HEK293 (cell line): ENCODE measurements at regions not wholly inside any gene's neighbourhood (a gene's known extent, or its start where the extent isn't known, plus 50 kb on each side); places are given as distances from the start of the nearest gene placed in this dataset.

Experiments used
- CTCF ChIA-PET: fragments of 350-600 bp; formaldehyde crosslinking; extraction: SDS; loops from one replicate; lab custom pipeline; 2021; ENCODE audit warnings: antibody characterized with exemption; lab: Yijun Ruan, JAX
- POLR2A ChIA-PET: fragments of 300-600 bp; formaldehyde crosslinking; extraction: SDS; loops from one replicate; lab custom pipeline; 2020; ENCODE audit warnings: antibody characterized with exemption, inconsistent platforms; lab: Yijun Ruan, JAX
- H3K27ac ChIP-seq: fragments of 200-500 bp; sonication (Bioruptor generic); 2 replicates; pipeline ENCODE4 v1.5.1; 2014; ENCODE audit warnings: low read depth, low read length, control low read depth, inconsistent platforms; ENCODE audit errors: extremely low read depth
- H3K36me3 ChIP-seq, 2 experiments: fragments of 200-500 bp in 1 of 2; sonication (Bioruptor generic) in 1 of 2; 1 replicate in 1 of 2; 2 replicates in 1 of 2; pipeline ENCODE4 v1.5.1; 2014 to 2017; ENCODE audit warnings: inconsistent platforms in 2 of 2, low read length in 2 of 2; ENCODE audit not compliant: control insufficient read depth in 2 of 2, insufficient read depth in 1 of 2
- H3K4me1 ChIP-seq: fragments of 200-500 bp; sonication (Bioruptor generic); 2 replicates; pipeline ENCODE4 v1.5.1; 2014; ENCODE audit warnings: mild to moderate bottlenecking, low read length, inconsistent platforms; ENCODE audit not compliant: control insufficient read depth, insufficient read depth
- H3K4me3 ChIP-seq: 2 replicates; pipeline ENCODE4 v1.5.1; 2011; ENCODE audit warnings: low read depth, mild to moderate bottlenecking, control low read depth, low read length, moderate library complexity
- H3K9me3 ChIP-seq: fragments of 200-500 bp; sonication (Bioruptor generic); 2 replicates; pipeline ENCODE4 v1.5.1; 2014; ENCODE audit warnings: low read depth, low read length, inconsistent platforms; ENCODE audit not compliant: control insufficient read depth, insufficient read depth
- BCL11A ChIP-seq: fragments of 450-650 bp; formaldehyde crosslinking; IDR thresholded peaks from 2 replicates; pipeline ENCODE4 v1.5.1; 2016; ENCODE audit warnings: low read depth, missing biosample characterization, missing genetic modification characterization
- GFI1B ChIP-seq: fragments of 450-650 bp; formaldehyde crosslinking; IDR thresholded peaks from 2 replicates; pipeline ENCODE4 v1.5.1; 2016; ENCODE audit warnings: missing biosample characterization, missing genetic modification characterization
- GLI4 ChIP-seq: fragments of 450-650 bp; formaldehyde crosslinking; IDR thresholded peaks from 2 replicates; pipeline ENCODE4 v1.5.1; 2016; ENCODE audit warnings: missing biosample characterization, missing genetic modification characterization
- PRDM1 ChIP-seq: fragments of 450-650 bp; formaldehyde crosslinking; IDR thresholded peaks from 2 replicates; pipeline ENCODE4; 2016; ENCODE audit warnings: missing biosample characterization, missing genetic modification characterization
- SETDB1 ChIP-seq: IDR thresholded peaks from one replicate; pipeline ENCODE4 v1.6.1; 2017; ENCODE audit warnings: mild to moderate bottlenecking, low read length, moderate library complexity, mixed read lengths; ENCODE audit not compliant: insufficient read length
- SP3 ChIP-seq: fragments of 450-650 bp; formaldehyde crosslinking; IDR thresholded peaks from 2 replicates; pipeline ENCODE4 v1.5.1; 2016; ENCODE audit warnings: missing biosample characterization, missing genetic modification characterization
- TRIM28 ChIP-seq: IDR thresholded peaks from 2 replicates; pipeline ENCODE4 v1.6.1; 2011; ENCODE audit warnings: low read length, control low read depth, borderline replicate concordance
- ZBTB8A ChIP-seq: fragments of 450-650 bp; formaldehyde crosslinking; IDR thresholded peaks from 2 replicates; pipeline ENCODE4 v1.5.1; 2016; ENCODE audit warnings: missing biosample characterization, missing genetic modification characterization
- ZFP3 ChIP-seq: fragments of 450-650 bp; formaldehyde crosslinking; IDR thresholded peaks from 2 replicates; pipeline ENCODE4 v1.5.1; 2016; ENCODE audit warnings: low read depth, missing biosample characterization, missing genetic modification characterization
- ZFP37 ChIP-seq: fragments of 450-650 bp; formaldehyde crosslinking; IDR thresholded peaks from 2 replicates; pipeline ENCODE4 v1.5.1; 2016; ENCODE audit warnings: missing biosample characterization, missing genetic modification characterization
- ZFP69B ChIP-seq: fragments of 450-650 bp; formaldehyde crosslinking; IDR thresholded peaks from 2 replicates; pipeline ENCODE4 v1.5.1; 2016; ENCODE audit warnings: missing biosample characterization, missing genetic modification characterization
- ZNF114 ChIP-seq: fragments of 450-650 bp; formaldehyde crosslinking; IDR thresholded peaks from 2 replicates; pipeline ENCODE4 v1.5.0; 2017; ENCODE audit warnings: missing biosample characterization, missing genetic modification characterization
- ZNF16 ChIP-seq: fragments of 450-650 bp; formaldehyde crosslinking; IDR thresholded peaks from 2 replicates; pipeline ENCODE4 v1.5.1; 2016; ENCODE audit warnings: low read depth, missing biosample characterization, missing genetic modification characterization
- ZNF174 ChIP-seq: fragments of 450-650 bp; formaldehyde crosslinking; IDR thresholded peaks from 2 replicates; pipeline ENCODE4 v1.5.0; 2017; ENCODE audit warnings: missing biosample characterization, mild to moderate bottlenecking, missing genetic modification characterization
- ZNF184 ChIP-seq: fragments of 450-650 bp; IDR thresholded peaks from 2 replicates; pipeline ENCODE4 v1.5.1; 2018; ENCODE audit warnings: missing biosample characterization, mild to moderate bottlenecking, missing genetic modification characterization
- ZNF214 ChIP-seq: fragments of 450-650 bp; formaldehyde crosslinking; IDR thresholded peaks from 2 replicates; pipeline ENCODE4 v1.5.1; 2017; ENCODE audit warnings: missing biosample characterization, mild to moderate bottlenecking, missing genetic modification characterization, borderline replicate concordance
- ZNF221 ChIP-seq: fragments of 450-650 bp; formaldehyde crosslinking; IDR thresholded peaks from 2 replicates; pipeline ENCODE4 v1.5.1; 2017; ENCODE audit warnings: missing biosample characterization, missing genetic modification characterization, borderline replicate concordance
- ZNF239 ChIP-seq: fragments of 450-650 bp; formaldehyde crosslinking; IDR thresholded peaks from 2 replicates; pipeline ENCODE4 v1.5.1; 2016; ENCODE audit warnings: missing biosample characterization, missing genetic modification characterization
- ZNF394 ChIP-seq: fragments of 450-650 bp; formaldehyde crosslinking; IDR thresholded peaks from 2 replicates; pipeline ENCODE4 v1.5.1; 2016; ENCODE audit warnings: missing biosample characterization, missing genetic modification characterization, mild to moderate bottlenecking, moderate library complexity, borderline replicate concordance
- ZNF529 ChIP-seq: fragments of 450-650 bp; formaldehyde crosslinking; IDR thresholded peaks from 2 replicates; pipeline ENCODE4 v1.5.1; 2017; ENCODE audit warnings: missing genetic modification characterization, missing biosample characterization; ENCODE audit not compliant: insufficient replicate concordance
- ZNF530 ChIP-seq: fragments of 450-650 bp; formaldehyde crosslinking; IDR thresholded peaks from 2 replicates; pipeline ENCODE4 v1.5.1; 2016; ENCODE audit warnings: low read depth, missing biosample characterization, missing genetic modification characterization
- ZNF544 ChIP-seq: fragments of 450-650 bp; formaldehyde crosslinking; IDR thresholded peaks from 2 replicates; pipeline ENCODE4 v1.5.0; 2017; ENCODE audit warnings: missing biosample characterization, missing genetic modification characterization
- ZNF600 ChIP-seq: fragments of 450-650 bp; formaldehyde crosslinking; IDR thresholded peaks from 2 replicates; pipeline ENCODE4 v1.5.1; 2016; ENCODE audit warnings: missing biosample characterization, missing genetic modification characterization
- ZNF792 ChIP-seq: fragments of 450-650 bp; formaldehyde crosslinking; IDR thresholded peaks from 2 replicates; pipeline ENCODE4 v1.5.1; 2016; ENCODE audit warnings: missing biosample characterization, missing genetic modification characterization
- TF ChIP-seq, protein P1 (sequence below): fragments of 450-650 bp; IDR thresholded peaks from 2 replicates; pipeline ENCODE4 v1.5.1; 2018; ENCODE audit warnings: missing biosample characterization, missing genetic modification characterization
- TF ChIP-seq, protein P2 (sequence below): fragments of 450-650 bp; formaldehyde crosslinking; optimal IDR thresholded peaks from 2 replicates; pipeline ENCODE3; 2016; ENCODE audit warnings: missing biosample characterization, mild to moderate bottlenecking, missing genetic modification characterization
- TF ChIP-seq, protein P3 (sequence below): fragments of 450-650 bp; formaldehyde crosslinking; IDR thresholded peaks from 2 replicates; pipeline ENCODE4 v1.5.1; 2017; ENCODE audit warnings: missing biosample characterization, missing genetic modification characterization
- TF ChIP-seq, protein P4 (sequence below): fragments of 450-650 bp; formaldehyde crosslinking; IDR thresholded peaks from 2 replicates; pipeline ENCODE4 v1.5.1; 2017; ENCODE audit warnings: missing biosample characterization, missing genetic modification characterization

DNA sequence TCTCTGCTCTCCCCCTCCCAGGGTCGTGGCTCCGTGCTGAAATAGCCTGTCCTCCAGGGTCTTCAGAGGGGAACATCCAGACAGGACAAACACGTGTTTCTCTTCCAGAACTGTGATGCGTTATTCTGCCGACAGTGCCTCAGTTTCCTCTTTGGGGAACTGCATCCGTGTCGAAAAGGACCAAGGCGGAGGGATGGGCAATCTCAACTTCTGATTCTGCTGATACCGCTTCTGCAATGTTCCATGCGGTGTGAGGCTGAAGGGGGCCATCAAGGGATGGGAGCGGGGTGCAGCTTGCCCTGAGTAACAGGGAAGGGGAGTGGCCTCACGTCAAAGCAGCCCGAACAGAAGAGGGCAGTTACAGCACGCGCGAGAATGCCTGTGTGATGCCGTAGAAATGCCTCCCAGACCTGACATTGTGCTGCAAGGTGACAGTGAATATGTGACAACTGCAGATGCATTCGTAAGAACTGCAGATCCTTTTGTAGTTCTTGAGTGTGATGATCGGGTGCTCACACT is 275.7 kb downstream of the SHQ1 start:
- Histone ChIP-seq H3K36me3 (no peaks in the 10 kb centered on the region), H3K9me3 (no peaks in the 10 kb centered on the region), H3K4me3 (no peak overlapping the region), H3K4me1 (no peaks in the 10 kb centered on the region), H3K27ac (no peak overlapping the region)
- ChIA-PET CTCF (no interaction called here), POLR2A (no interaction called here)
- no peak for TF ChIP-seq ZNF114 (tag by site-specific recombination)
- TF ChIP-seq ZNF530 (tag by site-specific recombination), result no peak
- no peak for TF ChIP-seq ZFP69B
- TF ChIP-seq, protein P1, sequence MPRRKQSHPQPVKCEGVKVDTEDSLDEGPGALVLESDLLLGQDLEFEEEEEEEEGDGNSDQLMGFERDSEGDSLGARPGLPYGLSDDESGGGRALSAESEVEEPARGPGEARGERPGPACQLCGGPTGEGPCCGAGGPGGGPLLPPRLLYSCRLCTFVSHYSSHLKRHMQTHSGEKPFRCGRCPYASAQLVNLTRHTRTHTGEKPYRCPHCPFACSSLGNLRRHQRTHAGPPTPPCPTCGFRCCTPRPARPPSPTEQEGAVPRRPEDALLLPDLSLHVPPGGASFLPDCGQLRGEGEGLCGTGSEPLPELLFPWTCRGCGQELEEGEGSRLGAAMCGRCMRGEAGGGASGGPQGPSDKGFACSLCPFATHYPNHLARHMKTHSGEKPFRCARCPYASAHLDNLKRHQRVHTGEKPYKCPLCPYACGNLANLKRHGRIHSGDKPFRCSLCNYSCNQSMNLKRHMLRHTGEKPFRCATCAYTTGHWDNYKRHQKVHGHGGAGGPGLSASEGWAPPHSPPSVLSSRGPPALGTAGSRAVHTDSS (tag by site-specific recombination), result no peak
- no peak for TF ChIP-seq BCL11A (tag by site-specific recombination)
- no peak for TF ChIP-seq ZNF184 (tag by site-specific recombination)
- no peak for TF ChIP-seq ZNF544 (tag by site-specific recombination)
- no peak for TF ChIP-seq ZNF174 (tag by site-specific recombination)
- TF ChIP-seq ZBTB8A (tag by site-specific recombination), result no peak

DNA sequence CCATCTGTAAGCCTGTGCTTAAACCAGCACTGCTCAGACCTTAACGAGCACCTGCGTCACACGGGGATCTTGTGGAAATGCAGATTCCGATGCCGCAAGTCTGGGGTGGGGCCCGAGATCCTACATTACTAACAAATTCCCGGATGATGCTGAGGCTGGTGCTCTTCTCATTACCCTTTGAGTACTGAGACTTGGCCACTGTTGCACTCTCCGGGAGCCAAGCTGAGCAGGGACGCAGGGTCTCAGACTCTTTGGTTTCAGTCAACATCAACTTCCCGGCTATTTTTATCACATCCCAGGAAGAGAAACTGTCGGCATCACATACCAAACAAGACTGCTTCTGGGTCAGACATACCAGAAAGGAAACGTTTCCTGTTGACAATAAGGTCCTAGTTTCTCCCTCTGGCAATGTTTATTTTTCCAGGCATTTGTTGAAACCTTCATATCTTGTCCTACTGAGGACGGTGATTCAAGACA is 276.6 kb downstream of the SHQ1 start:
- TF ChIP-seq ZNF16 (tag by site-specific recombination) (no peak), SETDB1 (peak; percentile 36)
- Histone ChIP-seq H3K27ac (no peak overlapping the region), H3K36me3 (no peaks in the 10 kb centered on the region), H3K4me3 (no peak overlapping the region), H3K9me3 (no peaks in the 10 kb centered on the region), H3K4me1 (no peaks in the 10 kb centered on the region)
- ChIA-PET POLR2A (no interaction called here), CTCF (no interaction called here)

DNA sequence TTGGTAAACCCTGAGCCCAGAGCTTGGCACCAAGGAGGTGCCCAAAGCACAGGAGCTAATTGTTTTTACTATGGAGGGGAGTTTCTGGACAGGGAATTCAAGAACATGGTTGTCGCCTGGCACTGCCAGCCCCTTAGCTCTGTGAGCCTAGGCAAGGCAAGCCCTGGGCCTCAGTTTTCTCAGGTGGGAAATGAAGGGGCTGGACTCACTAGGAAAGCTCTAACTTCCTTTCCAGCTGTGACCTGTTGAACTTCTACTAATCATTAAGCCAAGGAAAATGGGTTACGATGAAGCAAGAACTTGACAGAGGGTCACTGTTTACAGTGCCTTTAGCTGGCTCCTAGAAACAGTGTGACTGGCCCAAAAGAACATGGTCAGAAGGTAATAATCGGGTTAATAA is 277.2 kb downstream of the SHQ1 start:
- no peaks in the 10 kb centered on the region for H3K4me1 ChIP-seq
- no peaks in the 10 kb centered on the region for H3K36me3 ChIP-seq
- no peak overlapping the region for H3K27ac ChIP-seq
- ChIA-PET POLR2A (interaction anchor here (0.7 kb wide), 1 partner anchor 118 kb away, joined by 5 read pairs; no protein-coding TSS in a partner anchor), CTCF (no interaction called here)
- no peaks in the 10 kb centered on the region for H3K9me3 ChIP-seq
- no peak overlapping the region for H3K4me3 ChIP-seq
- no peak for TF ChIP-seq ZFP37 (tag by site-specific recombination)
- TF ChIP-seq, protein P2, sequence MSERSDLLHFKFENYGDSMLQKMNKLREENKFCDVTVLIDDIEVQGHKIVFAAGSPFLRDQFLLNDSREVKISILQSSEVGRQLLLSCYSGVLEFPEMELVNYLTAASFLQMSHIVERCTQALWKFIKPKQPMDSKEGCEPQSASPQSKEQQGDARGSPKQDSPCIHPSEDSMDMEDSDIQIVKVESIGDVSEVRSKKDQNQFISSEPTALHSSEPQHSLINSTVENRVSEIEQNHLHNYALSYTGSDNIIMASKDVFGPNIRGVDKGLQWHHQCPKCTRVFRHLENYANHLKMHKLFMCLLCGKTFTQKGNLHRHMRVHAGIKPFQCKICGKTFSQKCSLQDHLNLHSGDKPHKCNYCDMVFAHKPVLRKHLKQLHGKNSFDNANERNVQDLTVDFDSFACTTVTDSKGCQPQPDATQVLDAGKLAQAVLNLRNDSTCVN, result no peak
- no peak for TF ChIP-seq ZNF529 (tag by site-specific recombination)
- no peak for TF ChIP-seq ZNF239 (tag by site-specific recombination)
- no peak for TF ChIP-seq PRDM1 (tag by site-specific recombination)
- TF ChIP-seq GFI1B (tag by site-specific recombination), result no peak
- no peak for TF ChIP-seq ZNF214
- TF ChIP-seq, protein P3, sequence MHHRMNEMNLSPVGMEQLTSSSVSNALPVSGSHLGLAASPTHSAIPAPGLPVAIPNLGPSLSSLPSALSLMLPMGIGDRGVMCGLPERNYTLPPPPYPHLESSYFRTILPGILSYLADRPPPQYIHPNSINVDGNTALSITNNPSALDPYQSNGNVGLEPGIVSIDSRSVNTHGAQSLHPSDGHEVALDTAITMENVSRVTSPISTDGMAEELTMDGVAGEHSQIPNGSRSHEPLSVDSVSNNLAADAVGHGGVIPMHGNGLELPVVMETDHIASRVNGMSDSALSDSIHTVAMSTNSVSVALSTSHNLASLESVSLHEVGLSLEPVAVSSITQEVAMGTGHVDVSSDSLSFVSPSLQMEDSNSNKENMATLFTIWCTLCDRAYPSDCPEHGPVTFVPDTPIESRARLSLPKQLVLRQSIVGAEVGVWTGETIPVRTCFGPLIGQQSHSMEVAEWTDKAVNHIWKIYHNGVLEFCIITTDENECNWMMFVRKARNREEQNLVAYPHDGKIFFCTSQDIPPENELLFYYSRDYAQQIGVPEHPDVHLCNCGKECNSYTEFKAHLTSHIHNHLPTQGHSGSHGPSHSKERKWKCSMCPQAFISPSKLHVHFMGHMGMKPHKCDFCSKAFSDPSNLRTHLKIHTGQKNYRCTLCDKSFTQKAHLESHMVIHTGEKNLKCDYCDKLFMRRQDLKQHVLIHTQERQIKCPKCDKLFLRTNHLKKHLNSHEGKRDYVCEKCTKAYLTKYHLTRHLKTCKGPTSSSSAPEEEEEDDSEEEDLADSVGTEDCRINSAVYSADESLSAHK (tag by site-specific recombination), result no peak
- no peak for TF ChIP-seq ZNF792 (tag by site-specific recombination)
- TF ChIP-seq ZNF600, result no peak
- no peak for TF ChIP-seq ZNF221 (tag by site-specific recombination)
- no peak for TF ChIP-seq TRIM28
- TF ChIP-seq ZNF394, result no peak
- no peak for TF ChIP-seq GLI4 (tag by site-specific recombination)
- TF ChIP-seq SP3 (tag by site-specific recombination), result no peak
- TF ChIP-seq ZFP3 (tag by site-specific recombination), result no peak
- TF ChIP-seq, protein P4, sequence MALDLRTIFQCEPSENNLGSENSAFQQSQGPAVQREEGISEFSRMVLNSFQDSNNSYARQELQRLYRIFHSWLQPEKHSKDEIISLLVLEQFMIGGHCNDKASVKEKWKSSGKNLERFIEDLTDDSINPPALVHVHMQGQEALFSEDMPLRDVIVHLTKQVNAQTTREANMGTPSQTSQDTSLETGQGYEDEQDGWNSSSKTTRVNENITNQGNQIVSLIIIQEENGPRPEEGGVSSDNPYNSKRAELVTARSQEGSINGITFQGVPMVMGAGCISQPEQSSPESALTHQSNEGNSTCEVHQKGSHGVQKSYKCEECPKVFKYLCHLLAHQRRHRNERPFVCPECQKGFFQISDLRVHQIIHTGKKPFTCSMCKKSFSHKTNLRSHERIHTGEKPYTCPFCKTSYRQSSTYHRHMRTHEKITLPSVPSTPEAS (tag by site-specific recombination), result no peak
